ENCODE measurements at regions not wholly inside any gene's neighbourhood (a gene's known extent, or its start where the extent isn't known, plus 50 kb on each side); places are given as distances from the start of the nearest gene placed in this dataset.
A peak's percentile ranks its signal among the peaks of the same experiment; 100 is the strongest.
"Not testable (repeated sequence)": the region's sequence is repeated elsewhere in the genome, so short reads cannot be mapped to it uniquely, and the experiment has no call there.

DNA sequence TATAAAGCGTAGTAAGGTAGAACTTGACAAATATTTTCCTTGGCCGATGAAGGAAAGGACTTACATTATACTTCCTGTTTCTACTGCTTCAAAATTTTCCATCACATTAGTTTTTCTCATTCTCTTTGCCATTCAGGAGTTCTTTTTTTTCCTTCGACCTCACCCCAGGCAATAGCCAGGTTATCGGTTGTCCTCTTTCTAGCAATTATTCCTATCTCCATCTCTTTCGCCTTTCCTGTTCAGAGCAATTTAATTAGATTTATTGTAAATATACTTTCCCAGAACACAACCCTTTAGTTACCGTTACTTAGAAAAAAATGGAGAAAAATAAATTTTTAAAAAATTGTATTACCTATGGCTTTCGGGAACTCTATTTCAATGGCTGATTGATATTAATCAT is 205.2 kb downstream of the KCNJ2 start:
- no peak for DNase-seq (ENCODE audit: low read depth)

- DNase-seq (ENCODE audit: low read depth) = no peak
Measured at GRCh38 chr17:70375406-70375805, 206.1 kb downstream of the KCNJ2 start.

- DNase-seq (ENCODE audit: low read depth) = no peak
Measured at GRCh38 chr17:70375813-70376770, 206.8 kb downstream of the KCNJ2 start.

DNA sequence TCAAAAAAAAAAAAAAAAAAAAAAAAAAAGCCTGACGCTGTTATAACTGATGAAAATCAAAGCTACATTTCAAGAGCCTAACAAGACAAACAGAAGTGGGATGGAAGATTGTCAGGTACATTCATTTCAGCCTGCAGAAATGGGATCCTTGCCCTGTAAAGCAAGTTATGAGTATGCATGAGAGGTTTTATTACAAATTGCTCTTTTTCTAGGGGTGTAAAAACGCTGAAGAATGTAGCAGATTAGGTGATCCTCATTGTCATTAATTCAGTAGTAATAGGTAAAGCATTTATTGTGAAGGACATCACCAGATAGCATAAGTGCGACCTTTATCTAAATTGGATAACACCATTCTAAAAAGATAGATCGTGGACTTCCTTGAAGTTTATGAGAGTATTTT is 208.3 kb downstream of the KCNJ2 start:
- no peak for DNase-seq (ENCODE audit: low read depth)

DNA sequence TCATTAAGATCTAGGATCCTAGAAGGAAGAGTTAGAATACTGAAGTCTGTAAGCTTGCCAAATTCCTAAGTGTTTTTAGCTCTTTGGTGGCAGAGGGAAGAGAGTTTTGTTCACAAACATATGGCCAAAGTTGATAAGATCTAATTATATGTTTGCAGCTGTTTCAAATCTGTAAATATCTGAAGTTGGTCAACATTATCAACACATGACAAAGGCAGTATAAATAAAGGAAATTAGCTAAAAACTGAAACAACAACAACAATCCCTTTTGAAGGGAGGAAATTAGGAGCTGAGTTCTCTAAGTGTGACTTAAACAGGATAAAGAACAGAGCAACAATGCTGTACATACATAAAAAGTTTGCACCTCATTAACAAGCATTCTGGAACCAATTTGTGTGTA is 208.7 kb downstream of the KCNJ2 start:
- no peak for DNase-seq (ENCODE audit: low read depth)

- DNase-seq (ENCODE audit: low read depth) = no peak
Measured at GRCh38 chr17:70379945-70380344, 210.6 kb downstream of the KCNJ2 start.

DNA sequence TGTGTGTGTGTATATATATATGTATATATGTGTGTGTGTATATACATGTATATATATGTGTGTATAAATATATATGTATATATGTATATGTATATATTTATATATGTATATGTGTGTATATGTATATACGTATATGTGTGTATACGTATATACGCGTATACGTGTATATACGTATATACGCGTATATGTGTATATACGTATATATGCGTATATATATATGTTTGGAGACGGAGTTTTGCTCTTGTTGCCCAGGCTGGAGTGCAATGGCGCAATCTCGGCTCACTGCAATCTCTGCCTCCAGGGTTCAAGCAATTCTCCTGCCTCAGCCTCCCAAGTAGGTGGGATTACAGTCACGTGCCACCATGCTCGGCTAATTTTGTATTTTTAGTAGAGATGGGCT is 212.6 kb downstream of the KCNJ2 start:
- not testable (repeated sequence) for DNase-seq (ENCODE audit: low read depth)

DNA sequence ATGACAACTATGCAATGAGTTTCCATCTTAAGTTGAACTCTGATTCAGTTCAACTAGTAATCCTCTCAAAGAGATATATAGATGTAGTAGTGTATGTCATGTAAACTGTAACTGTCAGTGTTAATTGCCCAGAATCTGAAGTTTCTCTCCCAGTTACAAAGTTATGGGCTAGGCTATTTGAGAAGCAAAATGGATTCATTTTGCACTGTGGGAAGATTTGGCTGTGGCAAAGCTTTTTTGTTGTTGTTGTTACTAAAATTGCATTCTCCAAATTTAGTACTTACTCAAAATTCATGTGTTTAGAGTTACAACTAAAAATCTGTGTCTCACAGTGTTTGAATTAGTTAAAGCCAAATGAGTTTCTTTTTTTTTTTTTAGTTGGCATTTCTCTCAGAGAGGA is 219.0 kb downstream of the KCNJ2 start:
- no peak for DNase-seq (ENCODE audit: low read depth)

- not testable (repeated sequence) for DNase-seq (ENCODE audit: low read depth)
Measured at GRCh38 chr17:70389232-70389757, 220.0 kb downstream of the KCNJ2 start.

- DNase-seq (ENCODE audit: low read depth) = no peak
Measured at GRCh38 chr17:70390049-70390448, 220.7 kb downstream of the KCNJ2 start.

GRCh38 chr17:70394473-70395232 is 225.3 kb downstream of the KCNJ2 start:
- no peak for DNase-seq (ENCODE audit: low read depth)

GRCh38 chr17:70405492-70406220 is 236.3 kb downstream of the KCNJ2 start:
- peak; percentile 98 for DNase-seq (ENCODE audit: low read depth)

DNA sequence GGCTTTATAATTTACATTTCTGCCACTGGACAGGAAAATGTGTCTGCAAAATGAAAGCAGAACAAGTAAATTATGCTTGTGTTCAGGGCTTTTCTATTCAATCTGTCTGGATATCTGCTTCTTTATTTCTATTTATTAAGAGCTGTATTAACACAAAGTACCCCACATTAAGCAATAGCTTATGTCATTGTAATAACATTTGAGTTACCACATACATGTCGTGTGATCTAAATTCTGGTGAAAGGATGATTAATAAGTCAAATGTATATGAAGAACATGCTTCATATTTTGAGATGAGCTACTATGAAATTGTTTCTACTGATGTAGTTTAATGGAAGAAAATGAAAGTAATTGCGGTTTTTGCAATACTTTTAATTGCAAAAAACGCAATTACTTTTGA is 238.2 kb downstream of the KCNJ2 start:
- DNase-seq (ENCODE audit: low read depth) = peak; percentile 72

DNA sequence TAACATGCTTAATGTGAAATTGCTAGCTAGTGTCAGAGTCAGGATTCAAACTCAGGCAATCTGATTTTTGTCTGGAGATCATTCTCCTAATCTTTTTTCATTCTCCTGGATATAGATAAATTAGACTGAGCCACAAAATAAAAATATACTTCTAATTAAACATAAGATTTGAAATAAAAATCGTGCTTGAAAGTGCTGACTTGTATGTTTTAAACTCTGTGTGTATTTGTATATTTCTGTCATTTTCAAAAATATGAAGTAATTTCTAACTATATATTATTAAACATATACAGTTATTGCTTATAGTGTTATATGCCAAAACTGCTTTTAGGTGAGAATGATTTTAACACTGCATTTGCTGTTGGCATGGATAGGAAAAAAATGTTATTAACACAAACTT is 239.4 kb downstream of the KCNJ2 start:
- no peak for DNase-seq (ENCODE audit: low read depth)

GRCh38 chr17:70414300-70414699 is 245.0 kb downstream of the KCNJ2 start:
- DNase-seq (ENCODE audit: low read depth) = no peak

DNA sequence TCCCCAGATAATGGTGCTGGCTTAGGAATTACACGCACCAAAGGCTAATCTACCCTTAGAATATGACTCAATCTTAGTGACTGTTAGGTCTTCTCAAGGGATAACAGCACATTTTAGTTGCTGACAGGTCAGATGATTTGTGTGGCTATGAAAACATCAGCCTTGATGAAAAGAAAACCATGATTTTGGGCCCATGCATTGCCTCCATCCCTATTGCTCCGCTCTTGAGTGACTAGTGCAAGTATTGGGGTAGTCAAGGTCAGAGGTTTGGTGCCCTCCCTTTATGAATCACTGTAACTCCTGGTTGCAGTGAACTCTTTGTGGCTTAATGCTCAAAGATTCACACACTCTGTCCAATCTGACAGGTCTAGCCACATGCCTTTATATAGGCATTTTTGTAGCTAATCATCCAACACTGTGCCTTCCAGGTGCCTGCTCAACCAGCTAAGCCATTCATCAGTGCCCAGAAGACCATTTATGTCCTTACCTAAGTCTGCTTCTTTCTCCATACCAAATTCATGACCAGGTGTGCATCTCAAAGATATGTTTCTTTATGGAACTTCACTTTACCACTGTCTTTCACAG is 251.6 kb downstream of the KCNJ2 start:
- DNase-seq (ENCODE audit: low read depth) = no peak

DNA sequence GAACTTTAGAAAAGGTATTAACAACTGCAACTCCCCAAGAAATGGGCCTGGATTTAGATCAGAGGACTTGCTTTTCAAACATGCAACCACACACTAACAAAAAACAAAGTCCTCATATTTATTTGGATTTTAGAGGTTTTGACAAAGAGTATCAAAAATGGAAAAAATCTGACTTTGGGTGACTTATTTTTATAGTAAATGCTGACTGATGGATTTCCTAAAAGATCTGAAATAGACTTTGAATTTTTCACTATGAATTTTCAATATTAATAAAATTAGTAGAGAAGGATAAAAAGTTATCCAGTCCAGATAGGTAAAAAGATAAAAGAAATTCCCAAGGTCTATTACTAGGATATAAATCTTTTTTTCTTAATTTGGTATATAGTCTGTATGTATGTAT is 253.5 kb downstream of the KCNJ2 start:
- DNase-seq (ENCODE audit: low read depth) = no peak

DNA sequence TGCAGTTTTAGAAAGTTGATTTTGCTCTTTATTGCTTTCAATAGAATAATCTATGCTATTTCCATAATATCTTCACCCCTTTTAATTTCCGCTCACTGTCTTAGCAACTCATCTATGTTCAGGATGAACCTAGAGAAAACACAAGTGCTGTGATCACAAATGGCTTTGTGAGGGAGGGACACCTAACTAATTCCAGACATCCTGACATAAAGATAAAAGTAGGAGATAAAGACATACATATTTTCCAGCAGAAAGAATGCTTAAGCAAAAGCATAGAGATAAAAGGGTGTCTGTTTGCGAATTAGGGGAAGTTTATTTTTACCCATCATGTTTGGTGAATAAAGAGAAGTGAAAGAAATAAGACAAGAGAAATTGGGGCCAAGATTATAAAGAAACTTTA is 254.2 kb downstream of the KCNJ2 start:
- DNase-seq (ENCODE audit: low read depth) = no peak

- no peak for DNase-seq (ENCODE audit: low read depth)
Measured at GRCh38 chr17:70426752-70427151, 257.4 kb downstream of the KCNJ2 start.

- DNase-seq (ENCODE audit: low read depth) = no peak
Measured at GRCh38 chr17:70434536-70435490, 265.5 kb downstream of the KCNJ2 start.

- no peak for DNase-seq (ENCODE audit: low read depth)
Measured at GRCh38 chr17:70437656-70438055, 268.3 kb downstream of the KCNJ2 start.

All from iris pigment epithelial cell (primary cell).